GM19328 (cell line): ENCODE measurements at regions not wholly inside any gene's neighbourhood (a gene's known extent, or its start where the extent isn't known, plus 50 kb on each side); places are given as distances from the start of the nearest gene placed in this dataset.

Experiments used
- ATAC-seq: cut with Tn5 transposase; IDR thresholded peaks from one replicate; pipeline ENCODE4 v1.9.1; 2021; ENCODE audit warnings: mild to moderate bottlenecking, moderate library complexity; ENCODE audit not compliant: unreplicated experiment

- ATAC-seq: no peak
Observed at GRCh38 chr2:23286031-23286757, 98.8 kb upstream of the KLHL29 start.

- no peak for ATAC-seq
Observed at GRCh38 chr2:23286758-23287704, 97.9 kb upstream of the KLHL29 start.

DNA sequence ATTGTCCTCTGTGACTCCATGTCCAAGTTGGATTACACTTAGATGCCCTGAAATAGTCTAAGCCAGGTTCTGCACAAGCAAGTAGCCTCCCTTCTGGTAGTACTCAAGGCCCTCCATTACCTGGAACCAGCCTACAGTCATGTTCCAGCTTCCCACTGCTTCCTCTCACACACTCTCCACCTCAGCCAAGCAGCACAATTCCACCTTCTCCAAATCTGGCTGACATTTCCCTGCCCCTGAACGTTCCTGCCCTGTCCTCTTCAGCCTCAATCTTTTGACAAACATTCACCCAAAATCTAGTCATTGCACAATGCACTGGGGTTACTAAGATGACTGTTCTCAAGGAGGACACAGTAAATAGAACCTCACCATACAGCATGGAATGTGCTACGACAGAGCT lies 95.3 kb upstream of the KLHL29 start:
- ATAC-seq: no peak

DNA sequence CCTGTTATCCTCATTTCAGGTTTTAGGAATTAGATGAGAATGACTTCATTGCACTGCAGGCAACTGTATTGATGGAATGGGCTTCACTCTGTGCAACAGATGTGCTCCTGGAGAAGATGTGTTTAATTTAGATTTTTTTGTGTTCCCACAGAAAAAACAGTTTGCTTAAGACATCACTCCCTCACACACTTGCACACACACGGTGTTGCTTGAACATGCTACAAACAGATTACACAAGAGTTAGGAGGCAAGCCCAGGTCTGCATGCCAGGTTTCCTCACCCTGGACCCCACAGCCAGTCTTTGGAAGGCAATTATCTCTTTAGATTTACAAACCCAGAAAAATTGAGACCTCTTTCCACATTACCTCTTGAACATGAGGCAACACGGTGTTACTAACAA lies 93.7 kb upstream of the KLHL29 start:
- no peak for ATAC-seq

DNA sequence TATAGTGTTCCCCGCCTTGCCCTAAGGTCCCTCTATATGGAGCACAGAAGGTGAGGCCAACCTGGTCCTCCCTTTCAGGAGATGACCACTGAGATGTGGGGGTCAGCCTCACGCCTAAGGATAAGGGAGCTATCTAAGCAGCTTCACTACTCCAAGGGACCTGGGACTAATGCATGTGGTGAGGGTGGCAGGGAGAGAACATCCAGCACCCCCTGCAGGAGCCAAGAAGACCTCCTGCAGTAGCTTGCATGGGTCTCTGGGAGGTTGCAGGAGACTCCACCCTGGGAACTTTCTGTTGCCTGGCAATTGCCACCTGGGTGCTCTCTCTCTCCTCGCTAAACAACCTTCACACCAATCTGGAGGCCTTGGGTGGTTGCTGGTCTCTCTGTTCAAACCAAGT lies 93.0 kb upstream of the KLHL29 start:
- ATAC-seq: no peak

- no peak for ATAC-seq
Observed at GRCh38 chr2:23293063-23293462, 91.9 kb upstream of the KLHL29 start.

DNA sequence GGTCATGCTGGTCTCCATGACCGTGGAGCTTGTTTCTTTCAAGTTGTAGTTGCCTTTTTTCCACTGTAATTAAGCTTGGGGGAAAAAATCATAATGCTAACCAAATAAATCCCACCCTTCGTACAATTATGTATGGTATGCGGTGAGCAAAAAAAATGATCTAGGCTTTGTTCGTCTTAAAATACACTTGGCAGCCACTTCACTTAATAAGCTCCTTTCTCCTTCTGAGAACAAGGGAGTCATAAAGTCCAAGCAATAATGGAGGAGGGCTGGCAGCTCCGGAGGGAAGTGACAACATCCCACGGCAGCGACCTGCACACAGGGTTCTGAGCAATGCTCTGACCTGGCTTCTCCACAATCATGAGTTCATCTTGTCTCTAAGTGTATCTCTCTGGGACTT lies 91.2 kb upstream of the KLHL29 start:
- ATAC-seq: no peak

DNA sequence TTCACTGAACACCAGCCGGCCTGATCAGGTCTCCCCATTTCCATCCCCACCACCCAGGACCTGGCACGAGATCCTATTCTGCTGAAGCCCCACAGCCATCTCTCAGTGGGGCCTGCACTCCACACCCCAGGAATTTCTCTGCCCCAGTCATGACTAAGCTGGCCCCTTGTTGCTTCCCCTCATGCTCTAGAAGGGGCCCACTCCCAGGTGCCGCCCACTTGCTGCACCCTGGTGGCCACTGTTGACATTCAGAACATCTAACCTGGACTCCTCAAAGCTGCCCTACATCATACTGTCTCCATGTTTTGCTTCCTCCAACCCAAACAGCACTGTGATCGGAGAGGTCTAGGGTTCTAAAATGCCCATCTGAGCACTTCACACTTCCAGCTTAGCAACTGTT lies 90.7 kb upstream of the KLHL29 start:
- no peak for ATAC-seq

DNA sequence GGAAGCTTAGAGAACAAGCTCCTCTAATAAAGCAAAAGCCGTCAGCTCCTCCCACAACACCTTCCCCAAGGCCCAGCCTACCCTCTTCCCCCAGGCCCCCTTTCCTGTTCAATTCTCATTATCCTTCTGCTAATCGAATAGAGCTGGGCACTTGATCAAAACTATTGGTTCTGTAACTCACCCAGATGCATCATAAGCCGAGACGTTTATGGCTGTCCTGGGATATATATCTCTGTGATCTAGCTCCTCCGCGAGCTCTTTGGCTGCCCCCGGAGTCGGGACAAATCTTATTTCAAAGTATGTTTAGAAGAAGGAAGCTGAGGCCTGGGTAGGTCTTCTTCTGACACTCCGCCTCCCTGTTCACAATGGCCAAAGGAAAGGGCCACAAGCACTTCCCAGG lies 88.3 kb upstream of the KLHL29 start:
- no peak for ATAC-seq

DNA sequence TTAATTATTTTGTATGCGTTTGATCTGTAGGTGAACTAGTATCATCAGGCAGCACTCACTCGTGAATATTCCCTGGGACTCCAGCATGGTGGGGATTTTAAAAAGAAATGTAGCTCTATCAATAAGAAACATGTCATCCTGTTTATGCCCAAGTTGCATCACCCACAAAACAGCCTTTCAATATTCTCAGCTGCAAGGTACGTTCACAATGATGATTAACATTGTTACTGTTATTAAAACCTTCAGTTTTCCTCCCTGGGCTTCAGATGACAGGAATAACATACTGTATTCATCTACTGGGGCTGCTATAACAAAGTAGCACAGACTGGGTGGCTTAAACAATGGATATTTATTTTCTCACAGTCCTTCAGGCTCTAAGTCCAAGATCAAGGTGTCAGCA lies 87.9 kb upstream of the KLHL29 start:
- ATAC-seq: no peak

DNA sequence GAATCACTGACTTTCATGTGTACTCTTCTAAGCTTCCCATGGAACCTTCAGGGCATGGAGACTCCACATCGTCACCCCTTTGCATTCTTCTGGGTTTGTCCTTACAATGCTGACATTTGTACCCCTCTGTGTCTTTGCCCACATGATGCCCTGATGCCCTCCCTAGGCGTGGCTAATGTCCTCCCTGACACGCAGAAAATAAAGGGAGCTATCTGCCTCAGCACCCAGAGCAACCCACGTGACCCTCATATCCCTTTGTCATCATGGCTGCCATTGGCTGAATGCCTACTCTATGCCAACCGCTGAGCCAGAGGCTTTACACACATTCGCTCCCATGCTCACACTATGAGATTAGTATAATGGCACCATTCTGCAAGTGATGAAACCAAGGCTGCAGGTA lies 86.4 kb upstream of the KLHL29 start:
- no peak for ATAC-seq

DNA sequence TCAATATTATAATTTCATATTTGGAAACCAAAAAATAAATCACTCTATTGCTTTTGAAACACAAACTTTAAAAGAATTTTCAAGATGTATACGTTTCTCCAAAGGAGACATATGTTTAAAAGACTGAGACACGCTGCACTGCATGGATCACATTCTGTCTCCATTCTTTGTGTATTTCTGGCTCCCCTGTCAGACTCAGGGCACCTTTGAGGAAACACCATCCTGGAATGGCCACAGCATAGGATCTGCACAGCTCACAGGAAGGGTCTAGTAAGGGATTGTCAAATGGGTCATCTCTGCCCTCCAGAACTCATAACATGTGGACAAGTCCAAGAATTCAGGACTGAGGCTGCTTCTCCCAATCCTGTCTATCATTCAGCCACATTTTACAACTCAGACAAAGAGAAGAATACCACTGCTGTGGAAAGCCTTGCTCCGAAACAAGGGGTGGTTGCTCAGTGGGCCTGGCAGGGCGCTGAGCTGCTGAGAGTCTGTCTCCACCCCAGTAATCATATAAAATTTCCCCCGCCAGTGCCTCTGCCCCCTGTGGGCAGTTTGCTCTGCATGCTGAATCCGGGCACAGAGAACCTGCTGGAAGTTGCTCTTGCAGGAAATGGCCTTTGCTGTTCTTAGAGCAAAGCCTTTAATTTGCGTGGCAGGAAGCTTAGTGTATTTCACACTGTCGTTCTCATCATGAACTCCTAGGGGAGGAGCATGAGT lies 85.3 kb upstream of the KLHL29 start:
- no peak for ATAC-seq

- no peak for ATAC-seq
Observed at GRCh38 chr2:23301136-23301535, 83.8 kb upstream of the KLHL29 start.

DNA sequence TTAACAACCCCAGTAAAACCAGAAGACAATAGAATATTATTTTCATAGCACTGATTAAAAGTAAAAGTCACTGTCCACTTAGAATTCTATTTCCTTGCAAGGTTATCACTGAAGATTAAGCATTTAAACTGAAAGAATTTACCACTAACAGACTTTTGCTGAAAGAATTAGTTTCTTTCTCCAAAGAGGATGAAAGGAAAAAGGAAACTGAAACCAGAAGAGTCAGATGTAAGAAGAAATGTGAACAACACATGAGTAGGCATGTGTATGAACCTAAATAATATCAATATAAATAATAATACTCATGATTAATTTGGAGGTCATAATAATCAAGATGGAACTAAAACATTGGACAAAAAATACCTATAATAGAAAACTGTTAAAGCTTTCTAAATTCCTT lies 82.4 kb upstream of the KLHL29 start:
- no peak for ATAC-seq

DNA sequence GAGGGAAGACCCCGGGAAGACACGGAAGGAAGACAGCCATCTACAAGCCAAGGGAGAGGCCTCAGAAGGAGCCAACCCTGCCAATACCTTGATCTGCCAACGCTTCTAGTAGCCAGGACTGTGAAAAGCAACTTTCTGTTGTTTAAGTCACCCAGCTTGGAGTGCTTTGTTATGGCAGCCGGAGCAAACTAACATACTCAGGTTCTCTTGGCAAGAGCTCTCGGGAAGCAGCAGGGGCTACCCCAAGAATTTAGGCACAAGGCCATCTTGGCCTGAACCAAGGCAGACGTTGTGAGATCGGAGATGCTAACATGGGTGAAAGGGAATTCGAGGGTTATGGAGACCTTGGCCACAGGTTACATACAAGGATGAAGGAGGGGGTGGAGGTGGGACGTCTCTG lies 78.6 kb upstream of the KLHL29 start:
- ATAC-seq: no peak

GRCh38 chr2:23311186-23311585 lies 73.8 kb upstream of the KLHL29 start:
- no peak for ATAC-seq

DNA sequence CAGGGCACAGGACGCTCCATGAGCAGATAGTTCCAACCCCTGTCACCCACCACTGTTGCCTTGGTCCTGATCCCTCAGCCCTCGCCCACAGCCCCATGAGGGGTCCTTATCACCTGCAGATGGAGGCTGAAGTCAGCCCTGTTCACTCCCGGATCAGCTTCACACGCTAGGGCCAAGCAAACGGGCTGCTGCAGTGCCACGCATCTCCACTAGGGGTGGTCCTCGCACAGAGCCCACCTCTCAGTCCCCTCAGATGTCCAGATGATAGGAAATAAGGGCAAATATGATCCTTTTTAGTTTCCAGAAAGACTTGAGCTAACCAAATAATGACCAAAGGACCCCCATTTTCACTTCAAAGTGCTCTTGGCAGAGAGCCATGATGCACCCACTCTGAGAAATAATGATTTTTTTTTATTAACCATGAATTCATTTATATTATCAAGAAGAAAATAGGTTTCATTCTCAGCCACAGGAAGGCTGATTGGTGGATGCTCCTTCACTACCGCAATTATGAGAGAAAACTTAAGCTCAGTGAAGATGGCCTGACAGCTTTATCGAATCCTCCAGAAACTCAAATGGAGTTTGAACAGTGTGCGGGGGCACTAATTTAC lies 71.9 kb upstream of the KLHL29 start:
- ATAC-seq: no peak

DNA sequence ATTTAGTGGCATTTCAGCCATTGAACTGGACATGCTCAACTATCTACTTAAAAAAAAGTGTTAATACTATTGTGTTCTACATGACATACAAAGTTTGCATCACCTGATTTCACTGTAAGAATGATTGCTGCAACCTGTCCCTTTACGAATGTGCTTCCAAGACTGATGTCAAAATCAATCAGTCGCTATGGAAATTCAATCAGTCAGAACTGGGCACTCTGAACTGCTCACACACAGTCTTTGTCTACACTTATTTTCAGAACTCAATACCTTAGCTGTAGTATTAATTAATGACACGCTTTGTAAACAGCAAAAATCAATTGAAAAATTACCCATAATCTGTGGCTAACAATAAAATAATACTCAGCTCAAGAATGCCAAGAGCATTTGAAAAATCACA lies 70.3 kb upstream of the KLHL29 start:
- ATAC-seq: no peak

DNA sequence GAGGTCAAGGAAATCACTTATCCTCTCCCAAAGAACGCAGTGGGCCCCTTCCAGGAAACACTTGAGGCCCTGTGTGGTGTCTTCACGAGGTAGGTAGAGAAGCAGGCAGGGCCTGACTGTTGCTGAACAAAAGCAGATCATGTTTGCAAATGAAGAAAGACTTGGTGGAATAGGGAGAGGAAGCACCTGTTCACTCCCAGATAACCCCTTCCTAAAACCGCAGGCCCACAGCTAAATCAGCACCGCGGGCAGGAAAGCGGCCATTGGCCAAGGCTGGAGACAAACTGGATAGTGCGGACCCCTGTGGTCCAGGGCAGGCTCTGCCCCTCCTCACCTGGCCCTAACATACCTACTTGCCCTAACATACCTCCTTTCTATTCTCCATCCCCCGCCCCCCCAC lies 64.9 kb upstream of the KLHL29 start:
- no peak for ATAC-seq

DNA sequence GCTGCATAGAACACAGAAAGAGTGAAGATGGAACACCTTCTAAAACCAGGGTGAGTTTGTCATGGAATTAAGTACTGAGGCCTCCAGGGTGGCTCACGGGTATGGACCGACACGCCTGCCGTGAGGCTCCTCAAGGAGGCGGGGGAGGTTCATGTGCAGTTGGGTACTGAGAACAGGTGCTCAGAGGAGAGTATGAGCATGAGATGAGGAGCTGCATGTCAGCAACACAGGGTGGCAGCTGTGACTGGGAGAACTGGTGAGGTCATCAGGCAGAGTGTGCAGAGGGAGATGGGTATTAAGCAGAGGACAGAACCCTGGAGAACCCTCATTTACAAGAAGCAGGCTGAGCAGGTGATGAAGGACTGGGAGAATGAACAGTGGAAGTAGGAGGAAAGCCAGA lies 63.2 kb upstream of the KLHL29 start:
- ATAC-seq: no peak

DNA sequence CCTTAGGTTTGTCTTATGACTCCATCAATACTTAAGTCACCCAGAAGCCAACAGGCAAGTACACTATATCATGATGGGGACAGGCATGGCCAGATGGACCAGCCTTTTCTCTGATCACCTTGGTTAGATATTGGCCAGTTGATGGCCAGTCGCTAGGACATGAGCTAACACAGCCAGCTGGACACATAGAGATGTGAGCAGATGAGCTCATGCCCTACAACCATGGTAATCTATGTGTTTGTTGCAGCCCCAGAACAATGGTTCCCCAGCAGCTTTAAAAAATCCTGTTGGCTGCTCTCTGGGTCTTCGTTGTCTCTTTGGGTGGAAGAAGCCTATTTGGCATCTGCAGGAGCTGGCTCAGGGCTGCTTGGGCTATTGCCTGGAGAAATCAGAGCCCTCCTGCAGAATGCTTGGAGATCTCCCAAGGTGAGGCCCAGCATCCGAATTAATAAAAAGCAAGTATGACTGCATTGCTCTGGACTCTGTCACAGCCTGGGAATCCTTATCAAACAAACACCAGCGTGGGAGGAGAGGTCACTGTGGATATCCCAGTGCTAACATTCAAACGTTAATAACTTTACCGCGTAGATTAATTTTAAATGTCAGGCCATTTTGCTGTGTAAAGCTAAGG lies 62.3 kb upstream of the KLHL29 start:
- no peak for ATAC-seq
